Endothelial cell of umbilical vein (primary cell): ENCODE measurements at regions not wholly inside any gene's neighbourhood (a gene's known extent, or its start where the extent isn't known, plus 50 kb on each side); places are given as distances from the start of the nearest gene placed in this dataset.

Source experiments
- BruUV-seq: library from RNA; stranded (reverse); fragments of 400-500 nt; replicated peaks from 2 replicates; lab custom pipeline; 2021; lab: Mats Ljungman, UMichigan
- CTCF ChIA-PET: fragments of 300-600, 350-600 bp; sonication (Branson Sonifier 250); formaldehyde crosslinking; loops from one replicate; lab custom pipeline; 2021; ENCODE audit warnings: antibody characterized with exemption, inconsistent platforms; lab: Charles Lee
- POLR2A ChIA-PET: fragments of 300-600, 350-600 bp; sonication (Branson Sonifier 250); formaldehyde crosslinking; loops from one replicate; lab custom pipeline; 2021; ENCODE audit warnings: antibody characterized with exemption, inconsistent platforms; lab: Charles Lee
- DNase-seq: peaks from one replicate; pipeline ENCODE4 v3.0.0-alpha.2; 2011; ENCODE audit warnings: low read depth, low spot score
- FAIRE-seq: peaks from 2 replicates; lab custom pipeline; 2011; peaks lifted over from hg19 to GRCh38; lab: Jason Lieb, UNC
- H2AFZ ChIP-seq: 2 replicates; pipeline ENCODE4 v1.6.0; 2012; ENCODE audit warnings: low read depth, low read length, control low read depth, inconsistent platforms
- H3K27ac ChIP-seq: 2 replicates; pipeline ENCODE4 v1.5.1; 2011; ENCODE audit warnings: low read depth, mild to moderate bottlenecking, control low read depth, low read length, moderate library complexity; ENCODE audit not compliant: insufficient read depth
- H3K27me3 ChIP-seq, 2 experiments: 2 replicates each; pipeline versions ENCODE4 v1.6.0 to v1.6.1; 2011; ENCODE audit warnings: low read length in 2 of 2, mixed read lengths in 1 of 2; ENCODE audit not compliant: control insufficient read depth in 2 of 2, insufficient read depth in 2 of 2
- H3K36me3 ChIP-seq, 2 experiments: 2 replicates in 1 of 2; 3 replicates in 1 of 2; pipeline ENCODE4 v1.5.1; 2011; ENCODE audit warnings: low read length in 2 of 2, mild to moderate bottlenecking in 1 of 2, moderate library complexity in 1 of 2; ENCODE audit not compliant: control insufficient read depth in 2 of 2, insufficient read depth in 2 of 2; ENCODE audit errors: extremely low read depth in 1 of 2
- H3K4me1 ChIP-seq: 3 replicates; pipeline ENCODE4 v1.5.1; 2011; ENCODE audit warnings: mild to moderate bottlenecking, low read length; ENCODE audit not compliant: control insufficient read depth, insufficient read depth; ENCODE audit errors: extremely low read depth
- H3K4me2 ChIP-seq: 2 replicates; pipeline ENCODE4 v1.6.1; 2011; ENCODE audit warnings: low read length, control low read depth, mixed read lengths; ENCODE audit not compliant: insufficient read depth
- H3K4me3 ChIP-seq, 3 experiments: fragments of 200-600 bp in 1 of 3; sonication (generic), shearing (Covaris generic) in 1 of 3; replicated peaks in 1 of 3; 2 replicates each; pipeline ENCODE4 v1.5.1; 2011 to 2016; ENCODE audit warnings: control low read depth in 3 of 3, low read length in 3 of 3, mild to moderate bottlenecking in 2 of 3, inconsistent platforms in 1 of 3, low read depth in 1 of 3, moderate library complexity in 1 of 3; ENCODE audit not compliant: insufficient read depth in 1 of 3
- H3K79me2 ChIP-seq: 2 replicates; pipeline ENCODE4 v1.6.0; 2012; ENCODE audit warnings: low read length, inconsistent platforms; ENCODE audit not compliant: control insufficient read depth, insufficient read depth
- H3K9ac ChIP-seq: replicated peaks from 2 replicates; pipeline ENCODE3; 2011; ENCODE audit warnings: low read length, control low read depth; ENCODE audit not compliant: insufficient read depth; ENCODE audit errors: extremely low read depth
- H3K9me1 ChIP-seq: replicated peaks from 3 replicates; pipeline ENCODE4 v1.6.0; 2011; ENCODE audit warnings: mild to moderate bottlenecking, low read length; ENCODE audit not compliant: control insufficient read depth, insufficient read depth; ENCODE audit errors: extremely low read depth
- H3K9me3 ChIP-seq: replicated peaks from 2 replicates; pipeline ENCODE4 v1.5.1; 2012; ENCODE audit warnings: low read length, inconsistent platforms; ENCODE audit not compliant: control insufficient read depth, insufficient read depth
- H4K20me1 ChIP-seq: replicated peaks from 2 replicates; pipeline ENCODE3; 2011; ENCODE audit warnings: mild to moderate bottlenecking, low read length; ENCODE audit not compliant: control insufficient read depth, insufficient read depth; ENCODE audit errors: extremely low read depth
- CTCF ChIP-seq, 2 donors: IDR thresholded peaks; 1 replicate in 1 of 2; 2 replicates in 1 of 2; pipeline ENCODE4 v1.5.1; 2011; ENCODE audit warnings: low read length in 2 of 2, mild to moderate bottlenecking in 2 of 2, moderate library complexity in 2 of 2, control low read depth in 1 of 2, inconsistent platforms in 1 of 2, low read depth in 1 of 2; ENCODE audit not compliant: insufficient read depth in 1 of 2; ENCODE audit errors: extremely low read depth in 1 of 2
- EZH2 ChIP-seq: IDR thresholded peaks from 2 replicates; pipeline ENCODE4 v1.6.1; 2012; ENCODE audit warnings: borderline replicate concordance, low read depth, mild to moderate bottlenecking, moderate library complexity, low read length, inconsistent platforms; ENCODE audit not compliant: severe bottlenecking
- FOS ChIP-seq: IDR thresholded peaks from 2 replicates; pipeline ENCODE4 v1.6.1; 2011; ENCODE audit warnings: mild to moderate bottlenecking, low read length, moderate library complexity, borderline replicate concordance; ENCODE audit not compliant: insufficient read depth
- GATA2 ChIP-seq: IDR thresholded peaks from 2 replicates; pipeline ENCODE4 v1.7.0; 2011; ENCODE audit warnings: low read depth, mild to moderate bottlenecking, moderate library complexity, mixed read lengths, low read length; ENCODE audit not compliant: insufficient read length, insufficient read depth
- JUN ChIP-seq: IDR thresholded peaks from 2 replicates; pipeline ENCODE4 v1.6.1; 2011; ENCODE audit warnings: borderline replicate concordance, low read depth; ENCODE audit not compliant: insufficient read length, insufficient read depth
- MAX ChIP-seq: IDR thresholded peaks from 2 replicates; pipeline ENCODE4 v1.6.1; 2011; ENCODE audit not compliant: insufficient read depth, insufficient read length
- MYC ChIP-seq: IDR thresholded peaks from one replicate; pipeline ENCODE4 v1.6.1; 2011; ENCODE audit warnings: mild to moderate bottlenecking, low read depth, low read length
- POLR2A ChIP-seq: IDR thresholded peaks from 2 replicates; pipeline ENCODE4 v1.6.1; 2012; ENCODE audit warnings: low read depth, mild to moderate bottlenecking, control low read depth, low read length
- POLR2AphosphoS5 ChIP-seq: IDR thresholded peaks from 2 replicates; pipeline ENCODE4 v1.6.1; 2012; ENCODE audit warnings: low read depth, mild to moderate bottlenecking, control low read depth, low read length, moderate library complexity; ENCODE audit not compliant: insufficient read depth
- dilution Hi-C: fragments of 300-500 bp; cut with MboI; formaldehyde crosslinking; loops from one replicate; pipeline ENCODE4 v1.15.0; 2019; ENCODE audit warnings: low sequenced_read_pairs; ENCODE audit not compliant: extremely low pct_ligation_motif_present
- intact Hi-C: fragments of 100-400 bp; cut with micrococcal nuclease; formaldehyde crosslinking; loops from one replicate; pipeline ENCODE4 v1.10.0; 2022

- no peak for TF ChIP-seq CTCF (IDR thresholded peaks at IDR 0.05; ENCODE audit: extremely low read depth in 1 of 2, insufficient read depth in 1 of 2, low read depth in 1 of 2, low read length in 2 of 2)
- no peak for TF ChIP-seq EZH2
- ChIA-PET CTCF (no interaction called here), POLR2A (no interaction called here)
- H3K9ac ChIP-seq = no peak overlapping the region
- no peaks in the 10 kb centered on the region for H3K9me3 ChIP-seq
- no peak overlapping the region for H3K4me3 ChIP-seq
- no peak overlapping the region for H3K4me2 ChIP-seq
- H3K27ac ChIP-seq = no peak overlapping the region
- H3K79me2 ChIP-seq = no peaks in the 10 kb centered on the region
- intact Hi-C loops = no loop called here
- no peaks in the 10 kb centered on the region for H3K4me1 ChIP-seq
- H3K36me3 ChIP-seq = no peaks in the 10 kb centered on the region
- no TSS peak for BruUV-seq
- dilution Hi-C loops = no loop called here
- no peaks in the 10 kb centered on the region for H3K9me1 ChIP-seq
- no peak for DNase-seq
- no peak overlapping the region for H2AFZ ChIP-seq
- no peaks in the 10 kb centered on the region for H3K27me3 ChIP-seq
- no peaks in the 10 kb centered on the region for H4K20me1 ChIP-seq
- no peak for FAIRE-seq
Observed at GRCh38 chr13:78829821-78830220, 170.9 kb upstream of the OBI1 start.

GRCh38 chr13:78827471-78827870 lies 168.5 kb upstream of the OBI1 start:
- H3K36me3 ChIP-seq = no peaks in the 10 kb centered on the region

More at GRCh38 chr13:78827471-78827870, 168.5 kb upstream of the OBI1 start:
- no peak overlapping the region for H3K4me3 ChIP-seq
- BruUV-seq = no TSS peak
- no peak overlapping the region for H3K27ac ChIP-seq
- ChIA-PET POLR2A (no interaction called here), CTCF (no interaction called here)
- no peaks in the 10 kb centered on the region for H3K9me3 ChIP-seq
- no peak overlapping the region for H3K9ac ChIP-seq
- H2AFZ ChIP-seq = no peak overlapping the region
- H3K27me3 ChIP-seq = no peaks in the 10 kb centered on the region
- DNase-seq (no peak), FAIRE-seq (no peak)
- no peaks in the 10 kb centered on the region for H4K20me1 ChIP-seq
- H3K79me2 ChIP-seq = no peaks in the 10 kb centered on the region
- intact Hi-C loops = no loop called here
- dilution Hi-C loops = no loop called here
- H3K9me1 ChIP-seq = no peaks in the 10 kb centered on the region
- H3K4me2 ChIP-seq = no peak overlapping the region
- H3K4me1 ChIP-seq = no peaks in the 10 kb centered on the region
- no peak for TF ChIP-seq FOS
- no peak for TF ChIP-seq EZH2
- no peak for TF ChIP-seq POLR2AphosphoS5
- no peak for TF ChIP-seq GATA2
- no peak for TF ChIP-seq POLR2A
- TF ChIP-seq MAX = no peak
- no peak for TF ChIP-seq MYC
- no peak for TF ChIP-seq CTCF (IDR thresholded peaks at IDR 0.05; ENCODE audit: extremely low read depth in 1 of 2, insufficient read depth in 1 of 2, low read depth in 1 of 2, low read length in 2 of 2)
- TF ChIP-seq JUN = no peak
